IMR-90 (cell line): ENCODE measurements at regions not wholly inside any gene's neighbourhood (a gene's known extent, or its start where the extent isn't known, plus 50 kb on each side); places are given as distances from the start of the nearest gene placed in this dataset.

Source experiments
- ATAC-seq: fragments of 200-7000 bp; cut with Tn5 transposase; 2 replicates; pipeline ENCODE4 v1.9.1; 2020; ENCODE audit warnings: low read depth, mild to moderate bottlenecking, moderate library complexity
- BruUV-seq: library from RNA; stranded (reverse); fragments of 400-500 nt; replicated peaks from 2 replicates; lab custom pipeline; 2021; lab: Mats Ljungman, UMichigan
- CTCF ChIA-PET: fragments of 300-600 bp; formaldehyde crosslinking; extraction: SDS; loops from one replicate; lab custom pipeline; 2021; ENCODE audit warnings: antibody characterized with exemption; lab: Yijun Ruan, JAX
- POLR2A ChIA-PET: fragments of 300-600 bp; sonication (Branson Sonifier 250); formaldehyde crosslinking; loops from one replicate; lab custom pipeline; 2022; ENCODE audit warnings: antibody characterized with exemption; ENCODE audit not compliant: unreplicated experiment; lab: Charles Lee
- DNase-seq: peaks from one replicate; pipeline ENCODE4 v3.0.0; 2013
- H2AFZ ChIP-seq: replicated peaks from 2 replicates; pipeline ENCODE3; 2013; ENCODE audit warnings: low read length, mild to moderate bottlenecking; ENCODE audit not compliant: poor library complexity
- H2AK5ac ChIP-seq: 2 replicates; pipeline ENCODE4 v1.6.1; 2013; ENCODE audit warnings: low read depth, low read length, inconsistent platforms
- H2AK9ac ChIP-seq: replicated peaks from 2 replicates; pipeline ENCODE3; 2013; ENCODE audit warnings: mild to moderate bottlenecking, low read depth, low read length, moderate library complexity; ENCODE audit not compliant: poor library complexity
- H2BK120ac ChIP-seq: 2 replicates; pipeline ENCODE4 v1.6.1; 2013; ENCODE audit warnings: low read depth, low read length, inconsistent platforms
- H2BK15ac ChIP-seq: 3 replicates; pipeline ENCODE4 v1.6.1; 2013; ENCODE audit warnings: low read depth, low read length, inconsistent platforms
- H2BK20ac ChIP-seq: 2 replicates; pipeline ENCODE4 v1.6.1; 2013; ENCODE audit warnings: low read depth, mild to moderate bottlenecking, inconsistent platforms, low read length, moderate library complexity
- H2BK5ac ChIP-seq: 2 replicates; pipeline ENCODE4 v1.6.1; 2013; ENCODE audit warnings: mild to moderate bottlenecking, low read depth, low read length, inconsistent platforms; ENCODE audit not compliant: poor library complexity, severe bottlenecking
- H3K14ac ChIP-seq: replicated peaks from 2 replicates; pipeline ENCODE4 v1.6.1; 2013; ENCODE audit warnings: low read depth, low read length, inconsistent platforms
- H3K18ac ChIP-seq: 2 replicates; pipeline ENCODE4 v1.6.1; 2013; ENCODE audit warnings: low read depth, low read length, control low read depth
- H3K23ac ChIP-seq: 2 replicates; pipeline ENCODE4 v1.6.1; 2013; ENCODE audit warnings: low read depth, low read length, inconsistent platforms
- H3K27ac ChIP-seq: 2 replicates; pipeline ENCODE4 v1.5.1; 2013; ENCODE audit warnings: mild to moderate bottlenecking, control low read depth, low read length; ENCODE audit not compliant: insufficient read depth
- H3K27me3 ChIP-seq: 2 replicates; pipeline ENCODE4 v1.6.1; 2013; ENCODE audit warnings: low read length; ENCODE audit not compliant: control insufficient read depth, insufficient read depth
- H3K36me3 ChIP-seq: 2 replicates; pipeline ENCODE4 v1.6.1; 2013; ENCODE audit warnings: low read length, mixed read lengths; ENCODE audit not compliant: control insufficient read depth, insufficient read depth
- H3K4ac ChIP-seq: 2 replicates; pipeline ENCODE4 v1.6.1; 2013; ENCODE audit warnings: low read depth, low read length, inconsistent platforms
- H3K4me1 ChIP-seq: 2 replicates; pipeline ENCODE4 v1.6.1; 2013; ENCODE audit warnings: low read length, mixed read lengths; ENCODE audit not compliant: control insufficient read depth, insufficient read depth
- H3K4me2 ChIP-seq: 2 replicates; pipeline ENCODE4 v1.6.1; 2013; ENCODE audit warnings: low read depth, mild to moderate bottlenecking, control low read depth, low read length, moderate library complexity
- H3K4me3 ChIP-seq: 2 replicates; pipeline ENCODE4 v1.5.1; 2013; ENCODE audit warnings: low read depth, mild to moderate bottlenecking, control low read depth, low read length, moderate library complexity; ENCODE audit not compliant: insufficient read depth
- H3K56ac ChIP-seq: 2 replicates; pipeline ENCODE4 v1.6.1; 2013; ENCODE audit warnings: low read length, inconsistent platforms; ENCODE audit not compliant: insufficient read depth; ENCODE audit errors: extremely low read depth
- H3K79me1 ChIP-seq, 2 experiments: 2 replicates each; pipeline ENCODE4 v1.6.1; 2013; ENCODE audit warnings: low read length in 2 of 2, inconsistent platforms in 1 of 2, low read depth in 1 of 2
- H3K9ac ChIP-seq: 2 replicates; pipeline ENCODE4 v1.6.1; 2013; ENCODE audit warnings: low read depth, low read length, control low read depth
- H3K9me1 ChIP-seq: 2 replicates; pipeline ENCODE4 v1.6.1; 2013; ENCODE audit warnings: low read length, inconsistent platforms; ENCODE audit not compliant: insufficient read depth
- H3K9me3 ChIP-seq: 2 replicates; pipeline ENCODE4 v1.6.1; 2013; ENCODE audit warnings: low read length; ENCODE audit not compliant: control insufficient read depth, insufficient read depth
- H4K20me1 ChIP-seq: 2 replicates; pipeline ENCODE4 v1.6.1; 2013; ENCODE audit warnings: low read length, inconsistent platforms; ENCODE audit not compliant: insufficient read depth
- H4K5ac ChIP-seq: 2 replicates; pipeline ENCODE4 v1.6.1; 2013; ENCODE audit warnings: mild to moderate bottlenecking, low read depth, low read length, control low read depth
- H4K8ac ChIP-seq, 2 experiments: 2 replicates each; pipeline ENCODE4 v1.6.1; 2013; ENCODE audit warnings: low read depth in 2 of 2, low read length in 2 of 2, control low read depth in 1 of 2, inconsistent platforms in 1 of 2
- H4K91ac ChIP-seq: 2 replicates; pipeline ENCODE4 v1.6.1; 2013; ENCODE audit warnings: low read depth, low read length, inconsistent platforms; ENCODE audit not compliant: insufficient read depth
- CHD1 ChIP-seq: IDR thresholded peaks from 2 replicates; pipeline ENCODE4 v1.6.1; 2012; ENCODE audit warnings: low read depth, low read length, improper control_type of control experiment
- CTCF ChIP-seq: conservative IDR thresholded peaks from 2 replicates; pipeline ENCODE4 v1.5.1; 2012; ENCODE audit warnings: mild to moderate bottlenecking, low read depth, low read length, improper control_type of control experiment
- MAFK ChIP-seq: IDR thresholded peaks from 2 replicates; pipeline ENCODE4 v1.6.1; 2012; ENCODE audit warnings: low read depth, low read length, improper control_type of control experiment
- WGBS, 2 experiments: methylation state at CpG; one replicate each; pipeline versions ENCODE4 v1.1.5 to v1.1.7; 2013; ENCODE audit warnings: missing lambda C conversion rate in 2 of 2; ENCODE audit not compliant: insufficient read length in 1 of 2; ENCODE audit errors: extremely low coverage in 2 of 2; 5-methylcytosine and 5-hydroxymethylcytosine counted together
- dilution Hi-C: fragments of 300-500 bp; cut with HindIII; formaldehyde crosslinking; loops from one replicate; pipeline ENCODE4 v1.14.3; 2018; ENCODE audit warnings: low sequenced_read_pairs; ENCODE audit not compliant: unreplicated experiment
- in situ Hi-C: fragments of 300-500 bp; cut with MboI; formaldehyde crosslinking; loops from 3 replicates; pipeline ENCODE4 v1.14.3; 2019; ENCODE audit warnings: low sequenced_read_pairs, inconsistent platforms, mixed read lengths
- intact Hi-C: fragments of 100-400 bp; cut with micrococcal nuclease; formaldehyde crosslinking; loops from 2 replicates; pipeline ENCODE4 v1.10.0; 2022

GRCh38 chr4:81590596-81590995 lies 118.9 kb upstream of the RASGEF1B start:
- Histone ChIP-seq H3K4me3 (no peak overlapping the region), H2AK9ac (no peak overlapping the region), H4K20me1 (no peaks in the 10 kb centered on the region), H3K36me3 (no peaks in the 10 kb centered on the region), H2BK5ac (no peak overlapping the region), H4K5ac (no peak overlapping the region), H3K18ac (no peak overlapping the region), H3K4me2 (no peak overlapping the region), H2BK20ac (no peak overlapping the region), H3K9ac (no peak overlapping the region), H3K9me3 (no peaks in the 10 kb centered on the region), H3K14ac (no peak overlapping the region), H3K9me1 (no peaks in the 10 kb centered on the region), H3K56ac (no peak overlapping the region), H2BK120ac (no peak overlapping the region), H3K27me3 (no peaks in the 10 kb centered on the region), H3K79me1 (no peaks in the 10 kb centered on the region), H4K8ac (no peak overlapping the region), H2BK15ac (no peak overlapping the region), H2AK5ac (no peak overlapping the region), H3K4me1 (no peaks in the 10 kb centered on the region), H3K27ac (no peak overlapping the region), H3K23ac (no peak overlapping the region), H4K91ac (no peak overlapping the region), H2AFZ (no peak overlapping the region), H3K4ac (no peak overlapping the region)
- ATAC-seq (no peak), DNase-seq (no peak)
- WGBS, 2 experiments = no CpG with 5 or more reads among the region's 1 CpG
- CTCF ChIA-PET = no interaction called here
- BruUV-seq = no TSS peak
- dilution Hi-C loops (no loop called here), intact Hi-C loops (no loop called here), in situ Hi-C loops (no loop called here)
- POLR2A ChIA-PET = no interaction called here
- TF ChIP-seq MAFK (peak; percentile 19; the same call in 1 of the 2 replicates), CHD1 (no peak), CTCF (no peak)
